Rectal smooth muscle tissue (tissue), 1 donor: ENCODE measurements at regions not wholly inside any gene's neighbourhood (a gene's known extent, or its start where the extent isn't known, plus 50 kb on each side); places are given as distances from the start of the nearest gene placed in this dataset.
"Not testable (repeated sequence)": the region's sequence is repeated elsewhere in the genome, so short reads cannot be mapped to it uniquely, and the experiment has no call there.

Experiments used
- H3K27ac ChIP-seq: one replicate; pipeline ENCODE4 v1.7.0; 2013; ENCODE audit warnings: low read depth, low read length, inconsistent platforms
- H3K27me3 ChIP-seq: one replicate; pipeline ENCODE4 v1.7.0; 2013; ENCODE audit warnings: low read length; ENCODE audit not compliant: control insufficient read depth, insufficient read depth
- H3K36me3 ChIP-seq: one replicate; pipeline ENCODE4 v1.7.0; 2013; ENCODE audit warnings: low read length; ENCODE audit not compliant: control insufficient read depth, insufficient read depth
- H3K4me1 ChIP-seq: one replicate; pipeline ENCODE4 v1.7.0; 2013; ENCODE audit warnings: low read length; ENCODE audit not compliant: control insufficient read depth, insufficient read depth
- H3K4me3 ChIP-seq: one replicate; pipeline ENCODE4 v1.7.0; 2013; ENCODE audit warnings: low read length
- H3K9ac ChIP-seq: one replicate; pipeline ENCODE4 v1.7.0; 2013; ENCODE audit warnings: low read length

DNA sequence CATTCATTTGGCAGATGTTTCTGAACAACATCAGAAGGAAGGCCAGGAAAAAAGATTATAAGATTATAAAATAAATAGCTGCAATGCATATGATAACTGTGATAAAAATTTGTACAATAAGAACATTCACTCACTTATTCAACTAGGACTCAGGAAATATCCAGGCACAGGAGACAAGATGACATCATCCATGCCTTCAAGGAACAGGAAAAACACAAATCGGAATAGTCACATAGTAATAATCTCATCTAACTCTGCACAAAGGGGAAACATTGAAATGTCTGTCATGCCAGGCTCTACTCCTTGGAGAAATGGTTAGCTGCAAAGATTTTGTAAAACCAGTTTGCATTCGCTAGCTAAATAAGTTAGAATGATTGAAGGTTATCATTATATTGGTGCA lies 233.5 kb upstream of the AGTR1 start:
- H3K4me3 ChIP-seq: no peak overlapping the region
- H3K27me3 ChIP-seq: no peaks in the 10 kb centered on the region
- no peaks in the 10 kb centered on the region for H3K36me3 ChIP-seq
- H3K4me1 ChIP-seq: no peaks in the 10 kb centered on the region
- H3K9ac ChIP-seq: no peak overlapping the region
- H3K27ac ChIP-seq: no peak overlapping the region

GRCh38 chr3:148466143-148466542 lies 231.6 kb upstream of the AGTR1 start:
- H3K9ac ChIP-seq: no peak overlapping the region
- no peaks in the 10 kb centered on the region for H3K27me3 ChIP-seq
- peaks cover 3% of the 10 kb centered on the region for H3K4me1 ChIP-seq
- H3K36me3 ChIP-seq: no peaks in the 10 kb centered on the region
- no peak overlapping the region for H3K4me3 ChIP-seq
- no peak overlapping the region for H3K27ac ChIP-seq

- H3K4me3 ChIP-seq: no peak overlapping the region
These were observed 230.5 kb upstream of the AGTR1 start for GRCh38 chr3:148466980-148467740.

GRCh38 chr3:148477375-148477774 lies 220.3 kb upstream of the AGTR1 start:
- Histone ChIP-seq H3K27me3 (no peaks in the 10 kb centered on the region), H3K4me3 (no peak overlapping the region), H3K4me1 (no peaks in the 10 kb centered on the region), H3K36me3 (no peaks in the 10 kb centered on the region), H3K9ac (no peak overlapping the region), H3K27ac (no peak overlapping the region)

More at GRCh38 chr3:148466980-148467740, 230.5 kb upstream of the AGTR1 start:
- Histone ChIP-seq H3K9ac (no peak overlapping the region), H3K4me1 (peaks cover 3% of the 10 kb centered on the region), H3K36me3 (no peaks in the 10 kb centered on the region), H3K27me3 (no peaks in the 10 kb centered on the region), H3K27ac (no peak overlapping the region)

DNA sequence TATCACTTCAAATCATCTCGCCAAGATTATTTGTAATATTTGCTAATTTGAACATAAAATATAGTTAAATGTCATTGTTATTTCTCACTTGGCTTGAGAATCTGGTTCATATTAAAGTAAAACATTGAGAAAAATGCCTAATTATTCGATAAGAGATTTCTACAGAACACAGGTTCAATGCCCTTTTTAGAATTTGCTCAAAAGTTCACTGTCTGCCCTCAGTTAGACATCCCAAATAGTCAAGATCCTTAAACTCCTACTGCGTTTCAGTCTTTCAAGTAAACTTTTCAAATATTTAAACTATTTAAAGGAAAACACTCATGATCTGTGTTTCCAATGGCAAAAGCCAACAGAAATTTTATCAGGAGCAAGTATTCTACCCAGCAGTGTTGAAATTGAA lies 204.1 kb upstream of the AGTR1 start:
- no peaks in the 10 kb centered on the region for H3K4me1 ChIP-seq
- H3K9ac ChIP-seq: no peak overlapping the region
- no peak overlapping the region for H3K27ac ChIP-seq
- no peaks in the 10 kb centered on the region for H3K27me3 ChIP-seq
- no peak overlapping the region for H3K4me3 ChIP-seq
- H3K36me3 ChIP-seq: no peaks in the 10 kb centered on the region

- Histone ChIP-seq H3K36me3 (no peaks in the 10 kb centered on the region), H3K4me1 (no peaks in the 10 kb centered on the region), H3K9ac (no peak overlapping the region)
These were observed 203.3 kb upstream of the AGTR1 start for GRCh38 chr3:148494451-148494850.

GRCh38 chr3:148500881-148501280 lies 196.8 kb upstream of the AGTR1 start:
- no peak overlapping the region for H3K4me3 ChIP-seq
- no peaks in the 10 kb centered on the region for H3K4me1 ChIP-seq
- H3K9ac ChIP-seq: no peak overlapping the region
- H3K27me3 ChIP-seq: no peaks in the 10 kb centered on the region
- no peaks in the 10 kb centered on the region for H3K36me3 ChIP-seq
- no peak overlapping the region for H3K27ac ChIP-seq

More at GRCh38 chr3:148494451-148494850, 203.3 kb upstream of the AGTR1 start:
- Histone ChIP-seq H3K27ac (no peak overlapping the region), H3K27me3 (no peaks in the 10 kb centered on the region), H3K4me3 (no peak overlapping the region)

DNA sequence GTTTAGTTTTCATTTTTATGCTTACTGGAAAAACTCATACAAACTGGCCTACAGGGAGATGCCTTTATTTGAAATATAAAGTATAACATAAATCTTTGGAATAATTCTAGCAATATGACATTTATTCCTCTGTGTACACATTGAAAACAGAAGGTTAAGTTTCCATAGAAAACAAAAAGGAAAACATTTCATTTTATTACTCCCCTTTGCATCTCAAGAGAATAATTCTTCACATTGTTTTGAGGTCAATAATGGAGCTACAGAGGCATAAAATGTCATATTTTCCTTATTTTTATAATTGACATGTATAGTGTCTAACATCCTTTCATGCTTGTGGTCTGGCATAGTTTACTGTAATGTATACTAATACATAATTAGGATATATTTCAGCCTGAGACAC lies 187.6 kb upstream of the AGTR1 start:
- Histone ChIP-seq H3K27ac (no peak overlapping the region), H3K4me1 (no peaks in the 10 kb centered on the region), H3K4me3 (no peak overlapping the region), H3K36me3 (no peaks in the 10 kb centered on the region), H3K9ac (no peak overlapping the region), H3K27me3 (no peaks in the 10 kb centered on the region)

DNA sequence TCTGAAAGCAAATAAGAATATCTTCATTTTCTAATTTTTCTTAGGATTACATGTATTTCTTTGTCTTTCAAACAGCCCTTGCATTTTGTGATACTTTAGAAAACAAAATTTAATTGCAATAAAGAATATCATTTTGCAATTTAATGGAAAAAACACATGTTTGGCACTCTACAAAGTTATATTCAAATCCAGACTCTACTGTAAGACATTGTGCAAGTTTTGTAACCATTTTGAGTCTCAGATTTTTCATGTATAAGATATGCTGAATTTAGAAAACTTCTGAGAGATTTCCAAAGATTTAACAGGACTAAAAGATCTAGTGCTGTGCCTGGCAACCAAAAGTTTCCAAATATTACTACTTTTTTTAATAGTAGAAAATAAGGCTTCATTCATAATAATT lies 187.1 kb upstream of the AGTR1 start:
- Histone ChIP-seq H3K9ac (no peak overlapping the region), H3K4me1 (no peaks in the 10 kb centered on the region), H3K27me3 (no peaks in the 10 kb centered on the region), H3K27ac (no peak overlapping the region), H3K36me3 (no peaks in the 10 kb centered on the region), H3K4me3 (no peak overlapping the region)

DNA sequence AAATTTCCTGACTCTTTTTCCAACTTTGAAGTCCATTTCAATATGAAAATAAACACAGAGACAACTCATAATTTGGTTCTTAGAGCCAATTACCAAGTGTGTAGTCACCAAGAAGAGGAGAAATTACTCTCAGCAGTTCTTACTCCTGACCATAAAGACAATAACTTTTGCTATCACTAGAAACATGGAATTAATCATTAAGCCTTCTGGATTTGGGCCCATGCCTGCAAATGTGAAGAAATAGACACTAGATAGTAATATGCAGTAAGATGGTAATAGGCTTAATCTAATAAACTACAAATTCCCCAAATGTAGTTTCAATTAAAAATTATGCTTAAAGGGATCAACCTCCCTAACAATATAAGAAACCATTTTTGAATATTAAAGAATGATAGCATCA lies 185.1 kb upstream of the AGTR1 start:
- no peaks in the 10 kb centered on the region for H3K27me3 ChIP-seq
- H3K4me3 ChIP-seq: no peak overlapping the region
- H3K36me3 ChIP-seq: no peaks in the 10 kb centered on the region
- no peak overlapping the region for H3K27ac ChIP-seq
- no peaks in the 10 kb centered on the region for H3K4me1 ChIP-seq
- H3K9ac ChIP-seq: no peak overlapping the region

DNA sequence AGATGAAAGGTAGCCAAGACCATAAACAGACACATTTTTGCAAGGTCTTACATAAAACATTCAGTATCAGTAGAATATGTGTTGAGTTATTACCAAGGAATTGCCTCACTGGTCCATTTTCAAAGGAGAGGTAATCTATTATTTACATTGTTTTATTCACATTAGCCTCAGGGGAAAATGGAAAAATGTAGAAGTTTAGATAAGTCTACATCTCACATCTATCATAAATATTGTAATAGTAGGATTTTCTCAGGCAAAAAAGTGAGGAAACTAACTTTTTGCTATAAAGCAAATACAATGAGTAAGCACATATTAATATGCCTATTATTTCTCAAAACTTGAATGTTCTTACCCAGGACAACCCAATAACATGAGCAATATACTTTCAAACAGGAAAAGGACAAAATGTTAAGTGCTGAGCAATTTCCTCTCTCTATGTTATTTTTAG lies 184.6 kb upstream of the AGTR1 start:
- Histone ChIP-seq H3K9ac (no peak overlapping the region), H3K36me3 (no peaks in the 10 kb centered on the region), H3K4me1 (no peaks in the 10 kb centered on the region), H3K27ac (no peak overlapping the region), H3K27me3 (no peaks in the 10 kb centered on the region), H3K4me3 (no peak overlapping the region)

- Histone ChIP-seq H3K27me3 (no peaks in the 10 kb centered on the region), H3K36me3 (no peaks in the 10 kb centered on the region), H3K4me1 (no peaks in the 10 kb centered on the region)
These were observed 179.2 kb upstream of the AGTR1 start for GRCh38 chr3:148518520-148518919.

GRCh38 chr3:148525621-148526020 lies 172.1 kb upstream of the AGTR1 start:
- H3K27me3 ChIP-seq, H3K27ac ChIP-seq, H3K4me3 ChIP-seq, H3K9ac ChIP-seq, H3K36me3 ChIP-seq, H3K4me1 ChIP-seq: not testable (repeated sequence)

More at GRCh38 chr3:148518520-148518919, 179.2 kb upstream of the AGTR1 start:
- Histone ChIP-seq H3K27ac (no peak overlapping the region), H3K9ac (no peak overlapping the region), H3K4me3 (no peak overlapping the region)
